Ishikawa (cell line): ENCODE measurements at regions not wholly inside any gene's neighbourhood (a gene's known extent, or its start where the extent isn't known, plus 50 kb on each side); places are given as distances from the start of the nearest gene placed in this dataset.

ENCODE experiments used
- EP300 ChIP-seq: IDR thresholded peaks from 2 replicates; pipeline ENCODE4 v1.6.1; 2012; ENCODE audit warnings: borderline replicate concordance
- FOXM1 ChIP-seq: IDR thresholded peaks from 2 replicates; pipeline ENCODE4 v1.6.1; 2012; ENCODE audit warnings: low read depth, borderline replicate concordance
- NFIC ChIP-seq: IDR thresholded peaks from 2 replicates; pipeline ENCODE4 v1.6.1; 2012
- RAD21 ChIP-seq: IDR thresholded peaks from 2 replicates; pipeline ENCODE4 v1.6.1; 2012; ENCODE audit warnings: low read depth
- TAF1 ChIP-seq: IDR thresholded peaks from 2 replicates; pipeline ENCODE4 v1.6.1; 2012; ENCODE audit warnings: low read depth, mild to moderate bottlenecking
- TCF12 ChIP-seq: IDR thresholded peaks from 2 replicates; pipeline ENCODE4 v1.6.1; 2012; ENCODE audit warnings: low read depth
- TEAD4 ChIP-seq: IDR thresholded peaks from 2 replicates; pipeline ENCODE4 v1.6.1; 2012
- TF ChIP-seq, protein P1 (sequence below): IDR thresholded peaks from 2 replicates; pipeline ENCODE4 v1.6.1; 2012; ENCODE audit warnings: low read depth, mild to moderate bottlenecking
- TF ChIP-seq, protein P2 (sequence below): IDR thresholded peaks from 2 replicates; pipeline ENCODE4 v1.6.1; 2012

DNA sequence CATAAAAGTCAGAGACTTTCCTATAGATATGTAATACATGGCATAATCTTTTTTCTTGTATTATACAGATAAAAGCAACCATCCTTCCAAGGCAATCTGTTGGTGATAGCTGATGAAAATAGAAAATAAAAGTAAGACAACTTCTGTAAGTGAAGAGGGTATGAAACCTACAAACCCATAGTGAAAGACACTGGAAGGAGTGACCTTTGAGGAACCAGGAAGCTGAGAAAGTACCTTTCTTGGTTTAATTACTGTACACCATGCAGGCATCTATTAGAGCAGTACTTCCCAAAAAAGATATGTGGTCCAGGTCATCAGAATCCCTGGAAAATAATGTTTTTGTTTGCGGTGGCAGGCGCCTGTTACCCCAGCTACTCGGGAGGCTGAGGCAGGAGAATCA lies 906.6 kb upstream of the KLHL29 start:
- no peak for TF ChIP-seq NFIC
- TF ChIP-seq TAF1, result no peak
- TF ChIP-seq, protein P1, sequence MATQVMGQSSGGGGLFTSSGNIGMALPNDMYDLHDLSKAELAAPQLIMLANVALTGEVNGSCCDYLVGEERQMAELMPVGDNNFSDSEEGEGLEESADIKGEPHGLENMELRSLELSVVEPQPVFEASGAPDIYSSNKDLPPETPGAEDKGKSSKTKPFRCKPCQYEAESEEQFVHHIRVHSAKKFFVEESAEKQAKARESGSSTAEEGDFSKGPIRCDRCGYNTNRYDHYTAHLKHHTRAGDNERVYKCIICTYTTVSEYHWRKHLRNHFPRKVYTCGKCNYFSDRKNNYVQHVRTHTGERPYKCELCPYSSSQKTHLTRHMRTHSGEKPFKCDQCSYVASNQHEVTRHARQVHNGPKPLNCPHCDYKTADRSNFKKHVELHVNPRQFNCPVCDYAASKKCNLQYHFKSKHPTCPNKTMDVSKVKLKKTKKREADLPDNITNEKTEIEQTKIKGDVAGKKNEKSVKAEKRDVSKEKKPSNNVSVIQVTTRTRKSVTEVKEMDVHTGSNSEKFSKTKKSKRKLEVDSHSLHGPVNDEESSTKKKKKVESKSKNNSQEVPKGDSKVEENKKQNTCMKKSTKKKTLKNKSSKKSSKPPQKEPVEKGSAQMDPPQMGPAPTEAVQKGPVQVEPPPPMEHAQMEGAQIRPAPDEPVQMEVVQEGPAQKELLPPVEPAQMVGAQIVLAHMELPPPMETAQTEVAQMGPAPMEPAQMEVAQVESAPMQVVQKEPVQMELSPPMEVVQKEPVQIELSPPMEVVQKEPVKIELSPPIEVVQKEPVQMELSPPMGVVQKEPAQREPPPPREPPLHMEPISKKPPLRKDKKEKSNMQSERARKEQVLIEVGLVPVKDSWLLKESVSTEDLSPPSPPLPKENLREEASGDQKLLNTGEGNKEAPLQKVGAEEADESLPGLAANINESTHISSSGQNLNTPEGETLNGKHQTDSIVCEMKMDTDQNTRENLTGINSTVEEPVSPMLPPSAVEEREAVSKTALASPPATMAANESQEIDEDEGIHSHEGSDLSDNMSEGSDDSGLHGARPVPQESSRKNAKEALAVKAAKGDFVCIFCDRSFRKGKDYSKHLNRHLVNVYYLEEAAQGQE, result no peak
- TF ChIP-seq, protein P2, sequence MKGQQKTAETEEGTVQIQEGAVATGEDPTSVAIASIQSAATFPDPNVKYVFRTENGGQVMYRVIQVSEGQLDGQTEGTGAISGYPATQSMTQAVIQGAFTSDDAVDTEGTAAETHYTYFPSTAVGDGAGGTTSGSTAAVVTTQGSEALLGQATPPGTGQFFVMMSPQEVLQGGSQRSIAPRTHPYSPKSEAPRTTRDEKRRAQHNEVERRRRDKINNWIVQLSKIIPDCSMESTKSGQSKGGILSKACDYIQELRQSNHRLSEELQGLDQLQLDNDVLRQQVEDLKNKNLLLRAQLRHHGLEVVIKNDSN, result no peak
- TF ChIP-seq TCF12, result no peak
- TF ChIP-seq EP300, result no peak
- no peak for TF ChIP-seq RAD21
- TF ChIP-seq TEAD4, result no peak
- no peak for TF ChIP-seq FOXM1
